CD14-positive monocyte (primary cell): ENCODE measurements at regions not wholly inside any gene's neighbourhood (a gene's known extent, or its start where the extent isn't known, plus 50 kb on each side); places are given as distances from the start of the nearest gene placed in this dataset.

ENCODE experiments used
- DNase-seq, 3 donors: peaks; one replicate each; pipeline ENCODE4 v3.0.0-alpha.2; 2011 to 2022
- H2AFZ ChIP-seq: 2 replicates; pipeline ENCODE4 v1.6.0; 2012; ENCODE audit warnings: mild to moderate bottlenecking, low read depth, low read length, inconsistent platforms; ENCODE audit not compliant: insufficient read depth, poor library complexity, severe bottlenecking
- H3K27ac ChIP-seq, 2 donors: 1 replicate in 1 of 2; 2 replicates in 1 of 2; pipeline ENCODE4 v1.5.1; 2012 to 2013; ENCODE audit warnings: low read length in 2 of 2, control low read depth in 1 of 2, inconsistent platforms in 1 of 2, low read depth in 1 of 2, mild to moderate bottlenecking in 1 of 2
- H3K27me3 ChIP-seq, 2 donors: one replicate each; pipeline versions ENCODE4 v1.6.0 to v1.6.1; 2011 to 2013; ENCODE audit warnings: low read length in 2 of 2; ENCODE audit not compliant: control insufficient read depth in 2 of 2, insufficient read depth in 2 of 2
- H3K36me3 ChIP-seq, 2 donors: replicated peaks in 1 of 2; 1 replicate in 1 of 2; 2 replicates in 1 of 2; pipeline versions ENCODE4 v1.5.1 to v1.6.1; 2012 to 2013; ENCODE audit warnings: low read length in 2 of 2, control low read depth in 1 of 2, inconsistent platforms in 1 of 2, mild to moderate bottlenecking in 1 of 2; ENCODE audit not compliant: insufficient read depth in 2 of 2, control insufficient read depth in 1 of 2
- H3K4me1 ChIP-seq, 2 donors: 1 replicate in 1 of 2; 2 replicates in 1 of 2; pipeline versions ENCODE4 v1.5.1 to v1.6.1; 2012 to 2013; ENCODE audit warnings: low read length in 2 of 2, control low read depth in 1 of 2, inconsistent platforms in 1 of 2, mild to moderate bottlenecking in 1 of 2, moderate library complexity in 1 of 2; ENCODE audit not compliant: insufficient read depth in 2 of 2, control insufficient read depth in 1 of 2
- H3K4me2 ChIP-seq: replicated peaks from 2 replicates; pipeline ENCODE3; 2012; ENCODE audit warnings: low read length, moderate library complexity, mild to moderate bottlenecking; ENCODE audit not compliant: poor library complexity, severe bottlenecking; ENCODE audit errors: extremely low read depth
- H3K4me3 ChIP-seq, 3 experiments: fragments of 200-600 bp in 1 of 3; sonication (generic) in 1 of 3; replicated peaks in 1 of 3; 1 replicate in 2 of 3; 2 replicates in 1 of 3; pipeline ENCODE4 v1.5.1; 2011 to 2013; ENCODE audit warnings: low read length in 3 of 3, mild to moderate bottlenecking in 3 of 3, control low read depth in 2 of 3, low read depth in 2 of 3, inconsistent platforms in 1 of 3, moderate library complexity in 1 of 3
- H3K79me2 ChIP-seq: 2 replicates; pipeline ENCODE4 v1.6.0; 2012; ENCODE audit warnings: mild to moderate bottlenecking, control low read depth, inconsistent platforms, low read length, moderate library complexity; ENCODE audit not compliant: insufficient read depth
- H3K9ac ChIP-seq: 2 replicates; pipeline ENCODE4 v1.6.0; 2017; ENCODE audit warnings: low read length, mild to moderate bottlenecking; ENCODE audit not compliant: insufficient read depth, poor library complexity, severe bottlenecking
- H3K9me3 ChIP-seq, 2 donors: replicated peaks in 1 of 2; 1 replicate in 1 of 2; 2 replicates in 1 of 2; pipeline versions ENCODE4 v1.5.1 to v1.6.1; 2012 to 2013; ENCODE audit warnings: low read length in 2 of 2, control low read depth in 1 of 2; ENCODE audit not compliant: control insufficient read depth in 1 of 2, insufficient read depth in 1 of 2
- H4K20me1 ChIP-seq: 2 replicates; pipeline ENCODE4 v1.6.0; 2012; ENCODE audit warnings: mild to moderate bottlenecking, low read length, control low read depth, moderate library complexity; ENCODE audit not compliant: insufficient read depth
- H3K27ac Mint-ChIP-seq, 7 donors: one replicate each; pipeline ENCODE4 v1.8.0; 2020; ENCODE audit warnings: mild to moderate bottlenecking in 7 of 7, mixed read lengths in 7 of 7, moderate library complexity in 6 of 7, inconsistent platforms in 2 of 7
- H3K27me3 Mint-ChIP-seq, 3 donors: one replicate each; pipeline ENCODE4 v1.8.0; 2021 to 2022; ENCODE audit warnings: low read depth in 3 of 3, mild to moderate bottlenecking in 3 of 3, mixed read lengths in 3 of 3, moderate library complexity in 3 of 3, inconsistent platforms in 1 of 3
- H3K36me3 Mint-ChIP-seq, 2 donors: one replicate each; pipeline ENCODE4 v1.8.0; 2020; ENCODE audit warnings: mixed read lengths in 2 of 2, inconsistent platforms in 1 of 2, mild to moderate bottlenecking in 1 of 2
- H3K4me1 Mint-ChIP-seq: one replicate; pipeline ENCODE4 v1.8.0; 2020; ENCODE audit warnings: mild to moderate bottlenecking, mixed read lengths
- H3K4me3 Mint-ChIP-seq, 2 donors: one replicate each; pipeline ENCODE4 v1.8.0; 2020; ENCODE audit warnings: mild to moderate bottlenecking in 2 of 2, mixed read lengths in 2 of 2, moderate library complexity in 1 of 2
- H3K9me3 Mint-ChIP-seq, 7 donors: one replicate each; pipeline ENCODE4 v1.8.0; 2020 to 2022; ENCODE audit warnings: mixed read lengths in 7 of 7, mild to moderate bottlenecking in 6 of 7, moderate library complexity in 6 of 7, inconsistent platforms in 2 of 7
- WGBS: methylation state at CpG from one replicate; pipeline ENCODE4 v1.1.5; 2013; ENCODE audit warnings: missing lambda C conversion rate; ENCODE audit not compliant: insufficient coverage; 5-methylcytosine and 5-hydroxymethylcytosine counted together
- intact Hi-C, 2 donors: fragments of 100-400 bp; cut with micrococcal nuclease; formaldehyde crosslinking; loops; one replicate each; pipeline versions ENCODE4 v1.15.0 to v1.15.1; 2023
- TF ChIP-seq, protein P1 (sequence below): fragments of 200-600 bp; IDR thresholded peaks from one replicate; pipeline ENCODE4 v1.8.0; 2022; ENCODE audit warnings: antibody characterized with exemption, mild to moderate bottlenecking

DNA sequence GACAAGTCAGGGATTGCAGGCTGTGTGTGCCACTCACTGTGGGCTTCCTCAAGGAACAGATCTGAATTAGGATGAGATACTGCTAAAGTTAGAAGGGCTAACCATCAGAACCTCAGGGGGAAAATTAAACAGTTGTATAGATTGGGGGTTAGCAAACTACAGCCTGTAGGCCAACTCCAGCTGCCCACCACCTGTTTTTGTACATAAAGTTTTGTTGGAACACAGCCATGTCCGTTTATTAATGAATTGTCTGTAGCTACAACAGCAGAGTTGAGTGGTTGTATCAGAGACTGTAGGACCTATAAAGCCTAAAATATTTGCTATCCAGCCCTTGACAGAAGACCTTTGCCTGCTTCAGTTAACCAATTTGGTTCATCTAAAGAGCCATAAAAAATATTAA lies 127.2 kb upstream of the ECI2 start:
- Mint-ChIP-seq H3K4me3 (no peak overlapping the region), H3K36me3 (no peaks in the 10 kb centered on the region), H3K27ac (no peak overlapping the region), H3K9me3 (peaks cover 0 to 5% (median 2%) of the 10 kb centered on the region in 7 donors), H3K4me1 (no peaks in the 10 kb centered on the region), H3K27me3 (peaks cover 0 to 4% (median 1%) of the 10 kb centered on the region in 3 donors)
- Histone ChIP-seq H3K79me2 (no peaks in the 10 kb centered on the region), H3K36me3 (no peaks in the 10 kb centered on the region), H3K27ac (no peak overlapping the region), H4K20me1 (no peaks in the 10 kb centered on the region), H3K4me3 (no peak overlapping the region), H3K27me3 (no peaks in the 10 kb centered on the region), H3K9me3 (no peaks in the 10 kb centered on the region), H3K4me2 (no peak overlapping the region), H3K9ac (no peak overlapping the region), H3K4me1 (no peaks in the 10 kb centered on the region), H2AFZ (no peak overlapping the region)
- no CpG with 5 or more reads among the region's 1 CpG for WGBS
- TF ChIP-seq, protein P1, sequence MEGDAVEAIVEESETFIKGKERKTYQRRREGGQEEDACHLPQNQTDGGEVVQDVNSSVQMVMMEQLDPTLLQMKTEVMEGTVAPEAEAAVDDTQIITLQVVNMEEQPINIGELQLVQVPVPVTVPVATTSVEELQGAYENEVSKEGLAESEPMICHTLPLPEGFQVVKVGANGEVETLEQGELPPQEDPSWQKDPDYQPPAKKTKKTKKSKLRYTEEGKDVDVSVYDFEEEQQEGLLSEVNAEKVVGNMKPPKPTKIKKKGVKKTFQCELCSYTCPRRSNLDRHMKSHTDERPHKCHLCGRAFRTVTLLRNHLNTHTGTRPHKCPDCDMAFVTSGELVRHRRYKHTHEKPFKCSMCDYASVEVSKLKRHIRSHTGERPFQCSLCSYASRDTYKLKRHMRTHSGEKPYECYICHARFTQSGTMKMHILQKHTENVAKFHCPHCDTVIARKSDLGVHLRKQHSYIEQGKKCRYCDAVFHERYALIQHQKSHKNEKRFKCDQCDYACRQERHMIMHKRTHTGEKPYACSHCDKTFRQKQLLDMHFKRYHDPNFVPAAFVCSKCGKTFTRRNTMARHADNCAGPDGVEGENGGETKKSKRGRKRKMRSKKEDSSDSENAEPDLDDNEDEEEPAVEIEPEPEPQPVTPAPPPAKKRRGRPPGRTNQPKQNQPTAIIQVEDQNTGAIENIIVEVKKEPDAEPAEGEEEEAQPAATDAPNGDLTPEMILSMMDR, result no peak
- intact Hi-C loops, result no loop called here
- DNase-seq, result no peak

DNA sequence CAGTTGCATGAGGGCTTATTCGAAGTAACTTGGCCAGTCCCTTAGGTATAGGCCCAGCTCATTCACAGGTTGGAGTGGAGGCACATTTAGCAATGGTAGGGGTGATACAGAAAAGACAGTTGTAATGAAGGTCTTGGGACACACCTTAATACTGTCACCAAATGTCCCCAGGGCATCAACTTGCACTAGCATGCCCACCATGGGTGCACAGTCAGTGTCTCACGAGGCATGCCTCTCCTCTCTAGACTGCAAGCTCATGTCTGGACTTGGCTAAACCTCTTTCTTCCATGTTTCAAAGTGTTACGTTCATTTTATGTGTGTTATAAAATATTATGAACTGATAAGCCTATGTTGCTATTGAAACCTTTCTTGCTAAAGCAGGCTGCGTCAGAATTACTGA lies 124.0 kb upstream of the ECI2 start:
- H3K27me3 ChIP-seq, result no peaks in the 10 kb centered on the region
- H3K4me3 Mint-ChIP-seq, result no peak overlapping the region
- WGBS, result 93% methylated on average over 2 of the region's 4 CpGs
- H3K4me2 ChIP-seq, result no peak overlapping the region
- no peak overlapping the region for H3K27ac ChIP-seq
- H3K79me2 ChIP-seq, result no peaks in the 10 kb centered on the region
- H3K36me3 ChIP-seq, result no peaks in the 10 kb centered on the region
- no peaks in the 10 kb centered on the region for H3K4me1 Mint-ChIP-seq
- no peaks in the 10 kb centered on the region for H4K20me1 ChIP-seq
- no peaks in the 10 kb centered on the region for H3K9me3 ChIP-seq
- no peak overlapping the region for H2AFZ ChIP-seq
- no peak overlapping the region for H3K9ac ChIP-seq
- no peak overlapping the region for H3K27ac Mint-ChIP-seq
- H3K4me3 ChIP-seq, result no peak overlapping the region
- H3K36me3 Mint-ChIP-seq, result no peaks in the 10 kb centered on the region
- TF ChIP-seq, protein P1, result no peak
- no peak for DNase-seq
- peaks cover 0 to 4% (median 4%) of the 10 kb centered on the region in 3 donors for H3K27me3 Mint-ChIP-seq
- peaks cover 0 to 8% (median 0%) of the 10 kb centered on the region in 7 donors for H3K9me3 Mint-ChIP-seq
- H3K4me1 ChIP-seq, result no peaks in the 10 kb centered on the region
- intact Hi-C loops, result no loop called here
